ENCODE measurements at regions not wholly inside any gene's neighbourhood (a gene's known extent, or its start where the extent isn't known, plus 50 kb on each side); places are given as distances from the start of the nearest gene placed in this dataset.

DNA sequence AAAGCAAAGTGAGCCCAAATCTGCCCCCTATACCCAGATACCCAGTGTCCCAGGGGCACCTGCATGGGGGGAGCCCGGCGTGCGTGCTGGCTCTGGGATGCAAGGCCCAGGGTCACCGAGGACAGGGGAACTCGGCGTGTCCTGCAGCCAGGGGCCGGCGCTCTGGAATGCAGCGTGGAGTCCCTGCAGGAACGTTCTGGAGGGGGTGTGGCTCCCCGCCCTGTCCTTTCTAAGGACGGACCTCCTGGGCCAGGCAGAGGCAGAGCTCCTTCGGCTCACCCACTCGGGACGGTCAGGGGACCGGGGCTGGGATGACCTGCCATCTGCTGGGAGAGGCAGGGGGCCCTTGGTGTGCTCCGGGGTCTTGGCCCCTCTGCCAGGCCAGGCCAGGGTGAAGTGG is 1196.8 kb downstream of the BRD1 start:
- POLR2A ChIA-PET: no interaction called here

DNA sequence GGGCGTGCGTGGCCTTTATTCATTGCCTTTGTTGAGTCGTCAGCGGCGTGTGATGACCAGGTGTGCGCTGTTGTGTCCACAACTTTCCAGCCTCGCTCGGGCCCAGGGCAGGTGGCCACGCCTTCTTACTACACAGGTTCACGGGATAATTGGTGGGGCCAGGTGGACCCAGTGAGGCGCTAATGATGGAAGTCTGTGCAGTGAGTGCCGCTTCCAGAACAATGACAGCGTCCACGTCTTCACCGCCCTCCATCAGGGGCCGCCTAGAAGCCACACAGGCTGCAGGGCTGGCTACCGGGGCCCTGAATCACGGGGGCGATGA is 1197.3 kb downstream of the BRD1 start:
- no peak overlapping the region for H3K27ac ChIP-seq (ENCODE audit: low read depth, low read length)
- no peak for ATAC-seq
- H3K9me2 ChIP-seq (ENCODE audit: insufficient read depth): no peaks in the 10 kb centered on the region
- H3K36me3 ChIP-seq (ENCODE audit: control insufficient read depth in 1 of 2, insufficient read depth in 2 of 2, low read length in 2 of 2): no peaks in the 10 kb centered on the region
- POLR2A ChIA-PET: no interaction called here
- no TSS peak for BruUV-seq (replicated peaks)
- H3K4me3 ChIP-seq (replicated peaks in 1 of 2; ENCODE audit: low read depth in 1 of 2, low read length in 2 of 2): no peak overlapping the region
- H4K20me1 ChIP-seq (ENCODE audit: insufficient read depth): no peaks in the 10 kb centered on the region
- TF ChIP-seq SIN3A (IDR thresholded peaks at IDR 0.05; ENCODE audit: low read depth) (no peak), JUND (IDR thresholded peaks at IDR 0.05) (no peak), SRF (IDR thresholded peaks at IDR 0.05; ENCODE audit: low read depth) (no peak), EZH2 (IDR thresholded peaks at IDR 0.05) (no peak), CEBPB (IDR thresholded peaks at IDR 0.05; ENCODE audit: low read depth) (no peak)
- TF ChIP-seq, protein P1, sequence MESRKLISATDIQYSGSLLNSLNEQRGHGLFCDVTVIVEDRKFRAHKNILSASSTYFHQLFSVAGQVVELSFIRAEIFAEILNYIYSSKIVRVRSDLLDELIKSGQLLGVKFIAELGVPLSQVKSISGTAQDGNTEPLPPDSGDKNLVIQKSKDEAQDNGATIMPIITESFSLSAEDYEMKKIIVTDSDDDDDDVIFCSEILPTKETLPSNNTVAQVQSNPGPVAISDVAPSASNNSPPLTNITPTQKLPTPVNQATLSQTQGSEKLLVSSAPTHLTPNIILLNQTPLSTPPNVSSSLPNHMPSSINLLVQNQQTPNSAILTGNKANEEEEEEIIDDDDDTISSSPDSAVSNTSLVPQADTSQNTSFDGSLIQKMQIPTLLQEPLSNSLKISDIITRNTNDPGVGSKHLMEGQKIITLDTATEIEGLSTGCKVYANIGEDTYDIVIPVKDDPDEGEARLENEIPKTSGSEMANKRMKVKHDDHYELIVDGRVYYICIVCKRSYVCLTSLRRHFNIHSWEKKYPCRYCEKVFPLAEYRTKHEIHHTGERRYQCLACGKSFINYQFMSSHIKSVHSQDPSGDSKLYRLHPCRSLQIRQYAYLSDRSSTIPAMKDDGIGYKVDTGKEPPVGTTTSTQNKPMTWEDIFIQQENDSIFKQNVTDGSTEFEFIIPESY (IDR thresholded peaks at IDR 0.05; ENCODE audit: extremely low read depth, insufficient replicate concordance, low read length): no peak
- no peak for DNase-seq (ENCODE audit: low read depth, low spot score)
- intact Hi-C loops (cut with micrococcal nuclease): no loop called here
- no peak overlapping the region for H3K4me2 ChIP-seq (ENCODE audit: low read length)
- H3K4me1 ChIP-seq (ENCODE audit: control insufficient read depth in 1 of 2, insufficient read depth in 2 of 2, low read length in 2 of 2): no peaks in the 10 kb centered on the region
- CTCF ChIA-PET: no interaction called here
- no peaks in the 10 kb centered on the region for H3K79me2 ChIP-seq (ENCODE audit: insufficient read depth, low read length)
- H3K9me3 ChIP-seq (ENCODE audit: control insufficient read depth in 1 of 2, insufficient read depth in 1 of 2, low read depth in 1 of 2, low read length in 2 of 2): no peaks in the 10 kb centered on the region; a peak in 1 of 4 replicates
- H3K9ac ChIP-seq (ENCODE audit: low read length): no peak overlapping the region
- peaks cover 10% of the 10 kb centered on the region; the same call in 1 of the 2 replicates for H3K27me3 ChIP-seq (ENCODE audit: insufficient read depth, low read length)
- H2AFZ ChIP-seq (ENCODE audit: low read depth, low read length, poor library complexity, severe bottlenecking): no peak overlapping the region
- RAD21 ChIA-PET (ENCODE audit: low non-redundant PET in 1 of 2, low total read pairs in 2 of 2, uncharacterized antibody in 2 of 2, unreplicated experiment in 2 of 2): no interaction called here

More for the DNA sequence above, 1196.8 kb downstream of the BRD1 start:
- no peak for TF ChIP-seq CEBPB (IDR thresholded peaks at IDR 0.05; ENCODE audit: low read depth)
- no peak for TF ChIP-seq EGR1 (IDR thresholded peaks at IDR 0.05; ENCODE audit: low read depth)
- TF ChIP-seq ELF1 (IDR thresholded peaks at IDR 0.05; ENCODE audit: borderline replicate concordance, low read depth): no peak
- TF ChIP-seq POLR2A (IDR thresholded peaks at IDR 0.05; ENCODE audit: borderline replicate concordance, extremely low read depth, insufficient read depth, insufficient read length): no peak
- no peak for TF ChIP-seq EZH2phosphoT487 (IDR thresholded peaks at IDR 0.05; ENCODE audit: borderline replicate concordance)
- TF ChIP-seq SRF (IDR thresholded peaks at IDR 0.05; ENCODE audit: low read depth): no peak
- H3K9ac ChIP-seq (ENCODE audit: low read length): no peak overlapping the region
- intact Hi-C loops (cut with micrococcal nuclease): no loop called here
- BruUV-seq (replicated peaks): no TSS peak
- H3K4me1 ChIP-seq (ENCODE audit: control insufficient read depth in 1 of 2, insufficient read depth in 2 of 2, low read length in 2 of 2): no peaks in the 10 kb centered on the region
- no peak overlapping the region for H2AFZ ChIP-seq (ENCODE audit: low read depth, low read length, poor library complexity, severe bottlenecking)
- no peak overlapping the region for H3K4me3 ChIP-seq (replicated peaks in 1 of 2; ENCODE audit: low read depth in 1 of 2, low read length in 2 of 2)
- H3K9me3 ChIP-seq (ENCODE audit: control insufficient read depth in 1 of 2, insufficient read depth in 1 of 2, low read depth in 1 of 2, low read length in 2 of 2): no peaks in the 10 kb centered on the region; a peak in 1 of 4 replicates
- ChIA-PET CTCF (no interaction called here), RAD21 (ENCODE audit: low non-redundant PET in 1 of 2, low total read pairs in 2 of 2, uncharacterized antibody in 2 of 2, unreplicated experiment in 2 of 2) (no interaction called here)
- no peaks in the 10 kb centered on the region for H3K36me3 ChIP-seq (ENCODE audit: control insufficient read depth in 1 of 2, insufficient read depth in 2 of 2, low read length in 2 of 2)
- DNase-seq (ENCODE audit: low read depth, low spot score) (no peak), ATAC-seq (no peak)
- no peaks in the 10 kb centered on the region for H3K79me2 ChIP-seq (ENCODE audit: insufficient read depth, low read length)
- no peaks in the 10 kb centered on the region for H4K20me1 ChIP-seq (ENCODE audit: insufficient read depth)
- H3K27ac ChIP-seq (ENCODE audit: low read depth, low read length): no peak overlapping the region
- H3K4me2 ChIP-seq (ENCODE audit: low read length): no peak overlapping the region
- no peaks in the 10 kb centered on the region for H3K9me2 ChIP-seq (ENCODE audit: insufficient read depth)
- H3K27me3 ChIP-seq (ENCODE audit: insufficient read depth, low read length): peaks cover 10% of the 10 kb centered on the region; the same call in 1 of the 2 replicates
